WTC11 (cell line): ENCODE measurements at regions not wholly inside any gene's neighbourhood (a gene's known extent, or its start where the extent isn't known, plus 50 kb on each side); places are given as distances from the start of the nearest gene placed in this dataset.

Experiments used
- ATAC-seq: fragments of 200-7000 bp; cut with Tn5 transposase; 2 replicates; pipeline ENCODE4 v1.10.0; 2021; ENCODE audit warnings: mild to moderate bottlenecking, moderate library complexity
- CTCF ChIA-PET: fragments of 300-600 bp; sonication (Branson Sonifier 250); formaldehyde crosslinking; loops from one replicate; lab custom pipeline; 2021; ENCODE audit warnings: antibody characterized with exemption; lab: Charles Lee
- POLR2A ChIA-PET: fragments of 350-600 bp; sonication (Branson Sonifier 250); formaldehyde crosslinking; loops from one replicate; lab custom pipeline; 2021; ENCODE audit warnings: antibody characterized with exemption; lab: Charles Lee
- DNase-seq: peaks from one replicate; pipeline ENCODE4 v3.0.0; 2021; ENCODE audit warnings: low spot score
- H3K27ac Mint-ChIP-seq: 2 replicates; pipeline ENCODE4 v1.8.0; 2021; ENCODE audit warnings: mixed read lengths
- H3K27me3 Mint-ChIP-seq: 2 replicates; pipeline ENCODE4 v1.8.0; 2021; ENCODE audit warnings: low read depth, mild to moderate bottlenecking, moderate library complexity, mixed read lengths
- H3K36me3 Mint-ChIP-seq: 2 replicates; pipeline ENCODE4 v1.8.0; 2021; ENCODE audit warnings: mixed read lengths
- H3K4me1 Mint-ChIP-seq: 2 replicates; pipeline ENCODE4 v1.8.0; 2022; ENCODE audit warnings: mixed read lengths
- H3K4me3 Mint-ChIP-seq: 2 replicates; pipeline ENCODE4 v1.8.0; 2021; ENCODE audit warnings: mild to moderate bottlenecking, moderate library complexity, mixed read lengths
- H3K9me3 Mint-ChIP-seq: 2 replicates; pipeline ENCODE4 v1.8.0; 2021; ENCODE audit warnings: mixed read lengths
- AFF4 ChIP-seq: sonication (generic); formaldehyde crosslinking; IDR thresholded peaks from 2 replicates; pipeline ENCODE4 v1.8.1; 2023; ENCODE audit warnings: mild to moderate bottlenecking, missing genetic modification reagents, borderline replicate concordance
- CDX4 ChIP-seq: fragments of 250-450 bp; sonication (Bioruptor Pico); IDR thresholded peaks from 2 replicates; pipeline ENCODE4 v1.9.0; 2021; ENCODE audit warnings: moderate library complexity, mild to moderate bottlenecking, inconsistent platforms, borderline replicate concordance
- CTCF ChIP-seq: fragments of 200-600 bp; IDR thresholded peaks from 2 replicates; pipeline ENCODE4 v1.8.0; 2022; ENCODE audit warnings: antibody characterized with exemption
- ETV6 ChIP-seq: sonication (generic); formaldehyde crosslinking; IDR thresholded peaks from 2 replicates; pipeline ENCODE4 v1.8.1; 2022; ENCODE audit warnings: mild to moderate bottlenecking, missing genetic modification reagents
- FOXP1 ChIP-seq: sonication (generic); formaldehyde crosslinking; IDR thresholded peaks from 2 replicates; pipeline ENCODE4 v1.8.0; 2022; ENCODE audit warnings: missing genetic modification reagents, mild to moderate bottlenecking, moderate library complexity, borderline replicate concordance
- HMGA2 ChIP-seq: fragments of 250-450 bp; sonication (Bioruptor Pico); IDR thresholded peaks from 2 replicates; pipeline ENCODE4 v1.4.0; 2021; ENCODE audit warnings: mild to moderate bottlenecking, moderate library complexity
- IRF1 ChIP-seq: sonication (generic); formaldehyde crosslinking; IDR thresholded peaks from 2 replicates; pipeline ENCODE4 v1.8.0; 2023; ENCODE audit warnings: missing genetic modification reagents
- IRF2 ChIP-seq: sonication (generic); formaldehyde crosslinking; IDR thresholded peaks from 2 replicates; pipeline ENCODE4 v1.8.0; 2022; ENCODE audit warnings: low read depth, missing genetic modification reagents, borderline replicate concordance
- NFYB ChIP-seq: sonication (generic); formaldehyde crosslinking; conservative IDR thresholded peaks from 2 replicates; pipeline ENCODE4 v1.8.0; 2022; ENCODE audit warnings: low read depth, missing genetic modification reagents
- NR2C2 ChIP-seq: sonication (generic); formaldehyde crosslinking; IDR thresholded peaks from 2 replicates; pipeline ENCODE4 v1.8.0; 2022; ENCODE audit warnings: mild to moderate bottlenecking, missing genetic modification reagents
- NR3C1 ChIP-seq: sonication (generic); formaldehyde crosslinking; conservative IDR thresholded peaks from 2 replicates; pipeline ENCODE4 v1.8.1; 2023; ENCODE audit warnings: low read depth, mild to moderate bottlenecking, missing genetic modification reagents
- PRRX2 ChIP-seq: fragments of 250-450 bp; sonication (Bioruptor Pico); IDR thresholded peaks from 2 replicates; pipeline ENCODE4 v1.8.0; 2021; ENCODE audit warnings: mild to moderate bottlenecking
- RELA ChIP-seq: sonication (generic); formaldehyde crosslinking; IDR thresholded peaks from 2 replicates; pipeline ENCODE4 v1.8.1; 2022; ENCODE audit warnings: missing genetic modification reagents, mild to moderate bottlenecking, borderline replicate concordance
- SMAD3 ChIP-seq: sonication (generic); formaldehyde crosslinking; IDR thresholded peaks from 2 replicates; pipeline ENCODE4 v1.8.0; 2022; ENCODE audit warnings: missing genetic modification reagents, mild to moderate bottlenecking, borderline replicate concordance
- STAT6 ChIP-seq: sonication (generic); formaldehyde crosslinking; conservative IDR thresholded peaks from 2 replicates; pipeline ENCODE4 v1.8.1; 2023; ENCODE audit warnings: mild to moderate bottlenecking, low read depth, missing genetic modification reagents, moderate library complexity
- TCF7 ChIP-seq: sonication (generic); formaldehyde crosslinking; IDR thresholded peaks from 2 replicates; pipeline ENCODE4 v1.8.0; 2022; ENCODE audit warnings: mild to moderate bottlenecking, low read depth, missing genetic modification reagents, moderate library complexity
- ZBTB43 ChIP-seq: sonication (generic); formaldehyde crosslinking; IDR thresholded peaks from 2 replicates; pipeline ENCODE4 v1.8.1; 2023; ENCODE audit warnings: mild to moderate bottlenecking, missing genetic modification reagents
- ZNF263 ChIP-seq: sonication (generic); formaldehyde crosslinking; IDR thresholded peaks from 2 replicates; pipeline ENCODE4 v1.8.1; 2022; ENCODE audit warnings: low read depth, mild to moderate bottlenecking, moderate library complexity, missing genetic modification reagents
- ZNF317 ChIP-seq: sonication (generic); formaldehyde crosslinking; IDR thresholded peaks from 2 replicates; pipeline ENCODE4 v1.8.1; 2023; ENCODE audit warnings: low read depth, mild to moderate bottlenecking, moderate library complexity, missing genetic modification reagents, borderline replicate concordance
- ZNF425 ChIP-seq: fragments of 250-450 bp; sonication (Bioruptor Pico); conservative IDR thresholded peaks from 2 replicates; pipeline ENCODE4 v1.9.0; 2021; ENCODE audit warnings: mild to moderate bottlenecking

- TF ChIP-seq SMAD3 (CRISPR knock-in tag) (no peak), TCF7 (CRISPR knock-in tag) (no peak), NR3C1 (CRISPR knock-in tag) (no peak), PRRX2 (CRISPR knock-in tag) (no peak), IRF2 (no peak), HMGA2 (no peak), ZBTB43 (no peak), ETV6 (CRISPR knock-in tag) (no peak), NFYB (CRISPR knock-in tag) (no peak), CDX4 (CRISPR knock-in tag) (no peak), STAT6 (CRISPR knock-in tag) (no peak), NR2C2 (CRISPR knock-in tag) (no peak), FOXP1 (no peak), CTCF (no peak), ZNF263 (no peak), IRF1 (CRISPR knock-in tag) (no peak)
- TF ChIP-seq, all 79 proteins: peak for 0
- H3K4me1 Mint-ChIP-seq = peaks cover 26% of the 10 kb centered on the region
Measured at GRCh38 chr2:41877114-41877678, 170.6 kb upstream of the PKDCC start.

GRCh38 chr2:41878056-41878455 lies 169.8 kb upstream of the PKDCC start:
- Mint-ChIP-seq H3K27ac (no peak overlapping the region), H3K4me3 (no peak overlapping the region), H3K27me3 (no peaks in the 10 kb centered on the region; the same call in 1 of the 2 replicates), H3K4me1 (peaks cover 22% of the 10 kb centered on the region), H3K9me3 (no peaks in the 10 kb centered on the region), H3K36me3 (no peaks in the 10 kb centered on the region)
- ChIA-PET POLR2A (interaction anchor here (1.2 to 1.4 kb wide), 2 partner anchors 71 to 169 kb away, joined by 5 read pairs; no protein-coding TSS in a partner anchor), CTCF (interaction anchor here (0.6 to 3.5 kb wide), 4 partner anchors 8 to 211 kb away, joined by 3 to 20 read pairs (median 9); no protein-coding TSS in a partner anchor)
- no peak for DNase-seq
- TF ChIP-seq ZNF425 (CRISPR knock-in tag) = no peak
- TF ChIP-seq SMAD3 (CRISPR knock-in tag) = no peak
- TF ChIP-seq RELA = no peak
- TF ChIP-seq AFF4 (CRISPR knock-in tag) = no peak
- TF ChIP-seq ZNF317 (CRISPR knock-in tag) = no peak
- ATAC-seq = no peak

More at GRCh38 chr2:41877114-41877678, 170.6 kb upstream of the PKDCC start:
- Mint-ChIP-seq H3K27me3 (no peaks in the 10 kb centered on the region; the same call in 1 of the 2 replicates), H3K27ac (no peak overlapping the region), H3K4me3 (no peak overlapping the region), H3K36me3 (no peaks in the 10 kb centered on the region), H3K9me3 (no peaks in the 10 kb centered on the region)
- ATAC-seq (no peak), DNase-seq (no peak)
- CTCF ChIA-PET = interaction anchor here (2.8 to 3.5 kb wide), 2 partner anchors 7 to 24 kb away, joined by 14 to 20 read pairs; no protein-coding TSS in a partner anchor
- POLR2A ChIA-PET = interaction anchor here (1.4 kb wide), 1 partner anchor 170 kb away, joined by 5 read pairs; no protein-coding TSS in a partner anchor
